HG02759 (cell line): ENCODE measurements at regions not wholly inside any gene's neighbourhood (a gene's known extent, or its start where the extent isn't known, plus 50 kb on each side); places are given as distances from the start of the nearest gene placed in this dataset.
A peak's percentile ranks its signal among the peaks of the same experiment; 100 is the strongest.
"Not testable (repeated sequence)": the region's sequence is repeated elsewhere in the genome, so short reads cannot be mapped to it uniquely, and the experiment has no call there.

Experiments
- ATAC-seq: cut with Tn5 transposase; IDR thresholded peaks from one replicate; pipeline ENCODE4 v1.9.1; 2021; ENCODE audit warnings: mild to moderate bottlenecking, moderate library complexity; ENCODE audit not compliant: unreplicated experiment

- ATAC-seq = no peak
Measured at GRCh38 chr7:118777308-118777707, 552.8 kb downstream of the ANKRD7 start.

GRCh38 chr7:118792682-118793081 lies 568.2 kb downstream of the ANKRD7 start:
- ATAC-seq = no peak

GRCh38 chr7:118793582-118793981 lies 569.1 kb downstream of the ANKRD7 start:
- ATAC-seq = no peak

- ATAC-seq = no peak
Measured at GRCh38 chr7:118794419-118794818, 569.9 kb downstream of the ANKRD7 start.

GRCh38 chr7:118801366-118801765 lies 576.9 kb downstream of the ANKRD7 start:
- no peak for ATAC-seq

GRCh38 chr7:118802726-118803125 lies 578.2 kb downstream of the ANKRD7 start:
- ATAC-seq = no peak

- ATAC-seq = no peak
Measured at GRCh38 chr7:118826246-118826645, 601.7 kb downstream of the ANKRD7 start.

GRCh38 chr7:118836933-118837332 lies 612.4 kb downstream of the ANKRD7 start:
- ATAC-seq = peak; percentile 100

GRCh38 chr7:118839515-118839914 lies 615.0 kb downstream of the ANKRD7 start:
- no peak for ATAC-seq

GRCh38 chr7:118843456-118843855 lies 619.0 kb downstream of the ANKRD7 start:
- ATAC-seq = no peak

GRCh38 chr7:118844748-118845147 lies 620.2 kb downstream of the ANKRD7 start:
- no peak for ATAC-seq

GRCh38 chr7:118845791-118846190 lies 621.3 kb downstream of the ANKRD7 start:
- no peak for ATAC-seq

- ATAC-seq = no peak
Measured at GRCh38 chr7:118846977-118847376, 622.5 kb downstream of the ANKRD7 start.

- no peak for ATAC-seq
Measured at GRCh38 chr7:118855290-118855689, 630.8 kb downstream of the ANKRD7 start.

- ATAC-seq = peak; percentile 98
Measured at GRCh38 chr7:118858651-118859149, 634.2 kb downstream of the ANKRD7 start.

GRCh38 chr7:118861581-118861980 lies 637.1 kb downstream of the ANKRD7 start:
- no peak for ATAC-seq

- ATAC-seq = no peak
Measured at GRCh38 chr7:118862740-118863139, 638.2 kb downstream of the ANKRD7 start.

- ATAC-seq = no peak
Measured at GRCh38 chr7:118863966-118864365, 639.5 kb downstream of the ANKRD7 start.

- ATAC-seq = no peak
Measured at GRCh38 chr7:118867860-118868259, 643.4 kb downstream of the ANKRD7 start.

GRCh38 chr7:118869141-118869540 lies 644.6 kb downstream of the ANKRD7 start:
- ATAC-seq = not testable (repeated sequence)

GRCh38 chr7:118870187-118870586 lies 645.7 kb downstream of the ANKRD7 start:
- peak; percentile 47 for ATAC-seq

- ATAC-seq = no peak
Measured at GRCh38 chr7:118872568-118872967, 648.1 kb downstream of the ANKRD7 start.

- ATAC-seq = no peak
Measured at GRCh38 chr7:118877187-118877586, 652.7 kb downstream of the ANKRD7 start.
